ENCODE measurements at regions not wholly inside any gene's neighbourhood (a gene's known extent, or its start where the extent isn't known, plus 50 kb on each side); places are given as distances from the start of the nearest gene placed in this dataset.
"Not testable (repeated sequence)": the region's sequence is repeated elsewhere in the genome, so short reads cannot be mapped to it uniquely, and the experiment has no call there.

DNA sequence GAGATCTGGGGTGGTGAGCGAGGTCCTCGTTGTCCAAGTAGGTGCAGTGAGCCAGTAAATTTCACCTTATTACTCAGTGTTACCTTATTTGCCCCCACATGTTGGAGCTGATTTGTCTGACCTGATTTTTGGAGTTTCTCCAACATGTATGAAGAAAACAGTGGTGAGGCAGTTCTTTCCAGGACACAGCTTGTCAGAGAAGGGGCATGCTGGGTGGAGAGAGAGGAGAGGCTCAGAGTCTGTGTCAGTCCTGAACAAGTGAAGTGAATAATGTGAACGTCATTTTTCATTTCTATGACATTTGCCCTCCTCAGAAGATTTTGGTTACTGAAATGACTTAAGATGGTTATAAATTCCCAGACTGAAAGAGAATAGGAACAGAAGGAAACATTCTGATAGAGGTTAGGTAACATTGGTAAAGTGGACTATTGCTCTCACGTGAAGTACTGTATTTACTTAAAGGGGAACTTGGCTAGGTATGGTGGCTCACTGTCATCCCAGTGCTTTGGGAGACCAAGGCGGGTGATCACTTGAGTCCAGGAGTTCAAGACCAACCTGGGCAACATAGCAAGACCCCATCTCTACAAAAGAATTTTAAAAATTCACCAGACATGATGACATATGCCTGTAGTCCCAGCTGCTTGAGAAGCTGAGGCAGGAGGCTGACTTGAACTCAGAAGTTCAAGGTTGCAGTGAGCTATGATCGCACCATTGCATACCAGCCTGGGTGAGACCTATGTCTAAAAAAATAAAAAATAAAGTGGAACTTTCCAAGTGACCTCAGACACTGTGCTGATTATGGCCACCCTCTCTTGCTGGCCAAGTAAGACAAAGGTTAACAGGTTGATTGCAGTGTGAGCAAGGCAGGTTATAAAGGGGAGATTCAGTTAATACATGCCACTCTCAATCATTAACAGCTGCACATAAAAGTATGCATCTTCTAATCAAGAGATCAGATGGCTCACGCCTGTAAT lies 184.3 kb downstream of the EDN1 start:
- in situ Hi-C loops (cut with MboI; ENCODE audit: low sequenced_read_pairs): no loop called here

DNA sequence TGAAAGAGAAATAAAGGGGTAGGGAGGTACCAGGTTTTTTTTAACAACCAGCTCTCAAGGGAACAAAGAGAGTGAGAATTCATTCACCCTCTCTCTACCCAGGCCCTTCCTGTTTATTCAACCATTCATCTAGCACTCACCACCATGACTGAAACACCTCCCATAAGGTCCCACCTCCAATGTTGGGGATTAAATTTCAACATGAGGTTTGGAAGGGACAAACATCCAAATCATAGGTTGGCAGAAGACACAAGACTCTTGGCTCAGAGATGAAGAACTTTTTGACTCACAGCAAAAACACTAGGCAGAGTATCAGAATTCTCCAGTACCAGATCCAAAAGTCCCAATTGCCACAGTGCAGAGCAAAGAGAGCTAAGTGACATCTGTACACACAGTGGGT lies 186.3 kb downstream of the EDN1 start:
- in situ Hi-C loops (cut with MboI; ENCODE audit: low sequenced_read_pairs): no loop called here

DNA sequence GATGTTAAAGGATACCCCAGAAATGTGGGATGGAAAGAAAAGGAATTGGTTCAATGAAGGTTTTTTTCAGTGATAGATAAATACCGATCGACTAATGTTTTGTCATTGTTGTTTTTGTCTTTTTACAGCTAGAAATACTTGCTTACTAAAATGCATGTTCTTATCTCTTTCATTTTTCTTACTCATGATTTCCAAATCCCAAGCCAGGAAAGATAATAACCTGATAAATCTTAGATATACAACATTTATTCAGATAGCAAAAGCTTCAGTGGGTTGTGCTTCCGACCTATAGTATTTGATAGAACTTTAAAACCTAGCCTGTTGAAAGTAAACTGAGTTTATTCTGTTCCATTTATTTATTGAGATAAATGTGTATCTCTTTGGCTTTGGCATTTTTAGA lies 187.5 kb downstream of the EDN1 start:
- in situ Hi-C loops (cut with MboI; ENCODE audit: low sequenced_read_pairs): no loop called here

- in situ Hi-C loops (cut with MboI; ENCODE audit: low sequenced_read_pairs): no loop called here
These were observed 188.8 kb downstream of the EDN1 start for GRCh38 chr6:12478921-12479320.

DNA sequence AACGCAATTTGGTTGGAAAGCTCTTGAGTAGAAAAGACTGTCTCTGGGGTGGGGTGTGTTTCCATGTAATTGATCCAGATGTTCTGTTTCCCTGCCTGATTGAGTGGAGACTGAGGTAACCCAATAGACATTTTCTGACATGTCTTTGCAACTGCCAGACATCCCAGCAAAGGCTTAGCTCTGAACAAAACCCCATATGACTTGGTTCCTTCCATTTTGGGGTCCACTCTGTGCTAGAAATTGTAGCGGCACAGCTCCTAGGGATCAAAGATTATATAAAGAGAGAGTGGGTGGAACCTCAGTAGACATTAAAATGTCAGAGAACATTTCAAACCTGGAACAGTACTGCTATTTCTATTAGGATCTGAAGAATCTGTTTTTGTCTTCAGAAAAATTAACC lies 189.3 kb downstream of the EDN1 start:
- in situ Hi-C loops (cut with MboI; ENCODE audit: low sequenced_read_pairs): no loop called here

GRCh38 chr6:12479881-12480280 lies 189.7 kb downstream of the EDN1 start:
- in situ Hi-C loops (cut with MboI; ENCODE audit: low sequenced_read_pairs): no loop called here

- in situ Hi-C loops (cut with MboI; ENCODE audit: low sequenced_read_pairs): no loop called here
These were observed 190.2 kb downstream of the EDN1 start for GRCh38 chr6:12480379-12480778.

- in situ Hi-C loops (cut with MboI; ENCODE audit: low sequenced_read_pairs): no loop called here
These were observed 191.1 kb downstream of the EDN1 start for GRCh38 chr6:12481292-12481691.

DNA sequence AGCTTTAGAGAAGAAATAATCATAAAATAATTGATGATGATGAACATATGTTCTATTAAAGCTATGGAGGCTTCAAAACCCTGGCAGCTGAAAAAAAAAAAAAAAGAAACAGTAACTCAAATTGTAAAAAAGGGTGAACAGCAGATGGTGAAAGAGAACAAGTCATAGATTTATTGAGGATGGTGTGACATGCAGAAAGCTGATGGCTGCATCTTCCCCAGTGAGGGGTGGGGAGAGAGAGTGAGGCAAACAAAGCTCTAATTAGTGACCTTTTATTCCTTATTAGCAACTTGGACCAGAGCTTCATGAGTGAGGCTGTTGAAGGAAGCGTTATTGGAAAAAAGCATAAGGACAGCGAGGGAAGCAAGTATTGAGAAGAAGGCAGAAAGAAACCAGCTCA lies 191.7 kb downstream of the EDN1 start:
- in situ Hi-C loops (cut with MboI; ENCODE audit: low sequenced_read_pairs): no loop called here

GRCh38 chr6:12482386-12483375 lies 192.5 kb downstream of the EDN1 start:
- in situ Hi-C loops (cut with MboI; ENCODE audit: low sequenced_read_pairs): no loop called here

GRCh38 chr6:12483712-12484111 lies 193.6 kb downstream of the EDN1 start:
- in situ Hi-C loops (cut with MboI; ENCODE audit: low sequenced_read_pairs): no loop called here

DNA sequence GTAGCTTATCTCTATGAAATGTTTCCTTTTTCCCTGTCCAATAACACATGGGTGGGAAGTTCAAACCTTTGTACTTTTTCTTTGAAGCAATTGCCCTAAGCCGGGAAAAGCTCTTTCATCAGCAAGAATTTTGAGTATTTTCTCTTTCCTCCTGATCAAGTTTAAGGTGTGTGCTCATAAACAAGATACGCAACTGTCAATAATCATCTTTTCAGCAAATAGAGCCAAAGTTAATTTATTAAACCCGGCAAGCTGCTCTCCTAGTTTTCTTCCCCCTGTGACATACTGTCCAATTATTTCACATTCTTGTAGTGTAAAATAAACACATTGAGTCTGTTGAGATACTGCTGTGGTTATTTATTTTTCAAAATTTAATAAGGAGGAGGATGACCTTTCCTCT lies 194.4 kb downstream of the EDN1 start:
- in situ Hi-C loops (cut with MboI; ENCODE audit: low sequenced_read_pairs): no loop called here

GRCh38 chr6:12485226-12485764 lies 195.1 kb downstream of the EDN1 start:
- in situ Hi-C loops (cut with MboI; ENCODE audit: low sequenced_read_pairs): no loop called here

GRCh38 chr6:12485837-12486236 lies 195.7 kb downstream of the EDN1 start:
- in situ Hi-C loops (cut with MboI; ENCODE audit: low sequenced_read_pairs): no loop called here

- in situ Hi-C loops (cut with MboI; ENCODE audit: low sequenced_read_pairs): no loop called here
These were observed 200.3 kb downstream of the EDN1 start for GRCh38 chr6:12490351-12490903.

DNA sequence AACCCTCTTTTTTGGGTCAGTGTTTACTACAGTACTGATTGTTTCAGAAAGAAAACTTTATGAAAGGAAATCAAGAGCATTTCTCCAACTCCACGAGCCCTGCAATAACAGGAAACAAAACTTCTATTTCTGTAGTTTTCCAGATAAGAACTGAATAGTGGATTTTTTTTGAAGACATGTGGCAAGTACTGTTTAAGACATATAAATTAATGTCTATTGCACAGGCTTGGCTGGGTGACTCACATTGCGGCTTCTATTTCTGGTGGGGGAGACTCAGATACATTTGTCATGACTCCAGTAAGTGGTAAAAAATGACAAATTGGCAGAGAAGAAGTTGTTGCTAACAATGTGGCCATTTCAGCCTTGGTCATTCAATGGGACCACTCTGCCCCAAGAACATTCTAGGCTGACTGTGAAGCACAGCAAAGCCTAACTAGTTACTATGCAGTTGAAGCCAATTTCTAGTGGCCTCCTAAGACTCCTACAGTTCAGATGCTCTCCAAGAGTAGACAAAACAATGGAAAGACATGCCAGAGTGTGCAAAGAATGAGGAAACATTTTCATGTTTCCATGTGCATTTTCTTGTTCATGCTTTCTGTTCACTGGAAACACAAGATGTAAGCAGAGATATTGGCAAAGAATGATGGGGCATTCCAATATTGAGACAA lies 200.9 kb downstream of the EDN1 start:
- in situ Hi-C loops (cut with MboI; ENCODE audit: low sequenced_read_pairs): no loop called here

DNA sequence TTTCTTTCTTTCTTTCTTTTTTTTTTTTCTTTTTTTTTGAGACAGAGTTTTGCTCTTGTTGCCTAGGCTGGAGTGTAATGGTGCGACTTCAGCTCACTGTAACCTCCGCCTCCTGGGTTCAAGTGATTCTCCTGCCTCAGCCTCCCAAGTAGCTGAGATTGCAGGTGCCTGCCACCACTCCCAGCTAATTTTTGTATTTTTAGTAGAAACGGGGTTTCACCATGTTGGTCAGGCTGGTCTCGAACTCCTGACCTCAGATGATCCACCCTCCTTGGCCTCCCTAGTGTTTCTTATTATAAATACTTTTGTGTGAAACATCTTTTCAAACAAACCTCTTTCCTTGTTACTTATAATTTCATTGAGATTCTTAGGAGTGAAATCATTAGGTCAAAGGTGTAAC lies 202.8 kb downstream of the EDN1 start:
- in situ Hi-C loops (cut with MboI; ENCODE audit: low sequenced_read_pairs): not testable (repeated sequence)

GRCh38 chr6:12493446-12493845 lies 203.3 kb downstream of the EDN1 start:
- in situ Hi-C loops (cut with MboI; ENCODE audit: low sequenced_read_pairs): no loop called here

GRCh38 chr6:12494161-12494560 lies 204.0 kb downstream of the EDN1 start:
- in situ Hi-C loops (cut with MboI; ENCODE audit: low sequenced_read_pairs): no loop called here

- in situ Hi-C loops (cut with MboI; ENCODE audit: low sequenced_read_pairs): no loop called here
These were observed 211.8 kb downstream of the EDN1 start for GRCh38 chr6:12501990-12502389.
